ENCODE measurements at regions not wholly inside any gene's neighbourhood (a gene's known extent, or its start where the extent isn't known, plus 50 kb on each side); places are given as distances from the start of the nearest gene placed in this dataset.

DNA sequence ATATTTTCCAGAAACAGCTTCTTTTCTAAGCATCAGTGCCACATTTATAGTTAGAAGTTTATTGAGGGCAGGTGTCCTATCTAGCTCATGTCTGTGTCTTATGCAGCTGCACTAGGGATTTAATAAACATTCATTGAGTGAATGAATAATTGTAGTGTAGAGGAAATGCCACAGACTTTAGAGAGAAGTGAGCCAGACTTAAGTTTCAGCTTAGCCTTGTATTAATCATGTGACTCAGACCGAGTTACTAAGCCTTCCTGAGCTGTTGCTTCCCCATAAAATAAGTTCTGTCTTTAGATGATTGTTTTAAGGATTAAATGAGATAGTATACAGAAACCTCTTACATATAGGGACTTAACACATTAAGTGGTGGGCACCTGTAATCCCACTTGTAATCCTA, 236.1 kb upstream of the DDHD1 start:
- Histone ChIP-seq H3K27me3 (replicated peaks) (no peaks in the 10 kb centered on the region), H3K27ac (no peak overlapping the region), H3K36me3 (replicated peaks) (no peaks in the 10 kb centered on the region), H3K4me3 (ENCODE audit: low read depth, low read length) (no peak overlapping the region)
- DNase-seq = no peak
- TF ChIP-seq, protein P1, sequence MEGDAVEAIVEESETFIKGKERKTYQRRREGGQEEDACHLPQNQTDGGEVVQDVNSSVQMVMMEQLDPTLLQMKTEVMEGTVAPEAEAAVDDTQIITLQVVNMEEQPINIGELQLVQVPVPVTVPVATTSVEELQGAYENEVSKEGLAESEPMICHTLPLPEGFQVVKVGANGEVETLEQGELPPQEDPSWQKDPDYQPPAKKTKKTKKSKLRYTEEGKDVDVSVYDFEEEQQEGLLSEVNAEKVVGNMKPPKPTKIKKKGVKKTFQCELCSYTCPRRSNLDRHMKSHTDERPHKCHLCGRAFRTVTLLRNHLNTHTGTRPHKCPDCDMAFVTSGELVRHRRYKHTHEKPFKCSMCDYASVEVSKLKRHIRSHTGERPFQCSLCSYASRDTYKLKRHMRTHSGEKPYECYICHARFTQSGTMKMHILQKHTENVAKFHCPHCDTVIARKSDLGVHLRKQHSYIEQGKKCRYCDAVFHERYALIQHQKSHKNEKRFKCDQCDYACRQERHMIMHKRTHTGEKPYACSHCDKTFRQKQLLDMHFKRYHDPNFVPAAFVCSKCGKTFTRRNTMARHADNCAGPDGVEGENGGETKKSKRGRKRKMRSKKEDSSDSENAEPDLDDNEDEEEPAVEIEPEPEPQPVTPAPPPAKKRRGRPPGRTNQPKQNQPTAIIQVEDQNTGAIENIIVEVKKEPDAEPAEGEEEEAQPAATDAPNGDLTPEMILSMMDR (IDR thresholded peaks at IDR 0.05; ENCODE audit: low read depth, low read length, missing control alignments) = no peak
- in situ Hi-C loops (cut with HindIII; ENCODE audit: low pct_ligation_motif_present, low sequenced_read_pairs) = no loop called here

DNA sequence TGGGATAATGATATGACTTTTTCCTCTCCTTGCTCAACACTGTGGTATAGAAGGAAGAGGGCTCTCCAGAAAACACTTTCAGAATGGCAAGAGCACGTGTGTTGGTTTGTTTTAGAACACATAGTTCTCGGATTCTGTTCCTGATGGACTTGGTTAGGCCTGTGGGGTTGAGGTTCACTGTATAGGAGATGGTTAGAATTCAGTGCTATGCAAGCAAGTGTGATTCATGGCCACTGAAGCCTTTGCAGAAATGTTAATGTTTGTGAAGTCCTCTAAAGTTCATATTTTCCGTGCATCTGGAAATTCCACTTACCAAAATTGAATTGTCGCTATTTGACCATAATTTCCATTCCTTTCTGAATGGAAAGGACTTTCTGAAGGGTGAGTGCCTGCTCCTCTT, 233.2 kb upstream of the DDHD1 start:
- Histone ChIP-seq H3K4me3 (ENCODE audit: low read depth, low read length) (no peak overlapping the region), H3K36me3 (replicated peaks) (no peaks in the 10 kb centered on the region), H3K27me3 (replicated peaks) (no peaks in the 10 kb centered on the region), H3K27ac (no peak overlapping the region)
- TF ChIP-seq, protein P1 (IDR thresholded peaks at IDR 0.05; ENCODE audit: low read depth, low read length, missing control alignments) = no peak
- in situ Hi-C loops (cut with HindIII; ENCODE audit: low pct_ligation_motif_present, low sequenced_read_pairs) = no loop called here
- DNase-seq = no peak

DNA sequence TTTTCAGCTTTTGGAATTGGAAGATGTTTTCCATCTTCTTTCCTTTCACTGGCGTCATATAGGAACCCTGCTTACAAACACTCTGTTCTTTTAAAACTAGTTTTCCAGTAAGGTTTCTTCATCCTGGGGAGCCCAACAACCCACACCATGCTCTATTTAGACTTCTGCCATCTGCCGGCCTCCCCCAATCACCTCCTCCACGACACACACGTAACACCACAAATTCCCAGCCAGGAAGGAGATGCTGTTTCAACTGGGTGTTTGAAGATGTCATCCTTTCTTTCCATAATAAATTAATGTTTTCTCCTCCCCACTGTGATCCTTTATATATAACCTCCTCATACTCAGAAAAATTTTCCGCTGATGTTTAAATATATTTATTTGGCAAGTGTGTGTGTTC, 231.4 kb upstream of the DDHD1 start:
- TF ChIP-seq, protein P1 (IDR thresholded peaks at IDR 0.05; ENCODE audit: low read depth, low read length, missing control alignments) = no peak
- no peaks in the 10 kb centered on the region for H3K36me3 ChIP-seq (replicated peaks)
- DNase-seq = no peak
- H3K27ac ChIP-seq = no peak overlapping the region
- H3K27me3 ChIP-seq (replicated peaks) = no peaks in the 10 kb centered on the region
- H3K4me3 ChIP-seq (ENCODE audit: low read depth, low read length) = no peak overlapping the region
- in situ Hi-C loops (cut with HindIII; ENCODE audit: low pct_ligation_motif_present, low sequenced_read_pairs) = no loop called here

DNA sequence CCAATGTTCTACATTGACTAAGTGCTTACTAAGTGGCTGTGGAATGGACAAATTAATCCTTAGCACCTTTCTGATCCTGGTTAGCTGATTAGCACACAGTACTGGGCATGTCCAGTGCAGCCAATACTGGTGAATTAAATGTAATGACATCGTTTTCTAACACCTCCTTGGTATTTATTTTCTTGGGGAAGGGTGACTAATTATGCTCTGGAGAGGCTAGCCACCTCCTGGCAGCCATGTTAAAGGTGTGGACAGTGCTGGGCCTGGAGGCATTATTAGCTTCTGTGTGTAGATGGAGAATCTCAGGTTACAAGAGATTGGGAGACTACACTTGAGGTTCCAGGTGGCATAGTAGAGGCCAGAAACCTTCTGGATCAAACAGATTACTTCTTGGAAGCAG, 230.9 kb upstream of the DDHD1 start:
- in situ Hi-C loops (cut with HindIII; ENCODE audit: low pct_ligation_motif_present, low sequenced_read_pairs) = no loop called here
- Histone ChIP-seq H3K36me3 (replicated peaks) (no peaks in the 10 kb centered on the region), H3K27me3 (replicated peaks) (no peaks in the 10 kb centered on the region), H3K27ac (no peak overlapping the region), H3K4me3 (ENCODE audit: low read depth, low read length) (no peak overlapping the region)
- DNase-seq = no peak
- TF ChIP-seq, protein P1 (IDR thresholded peaks at IDR 0.05; ENCODE audit: low read depth, low read length, missing control alignments) = no peak

DNA sequence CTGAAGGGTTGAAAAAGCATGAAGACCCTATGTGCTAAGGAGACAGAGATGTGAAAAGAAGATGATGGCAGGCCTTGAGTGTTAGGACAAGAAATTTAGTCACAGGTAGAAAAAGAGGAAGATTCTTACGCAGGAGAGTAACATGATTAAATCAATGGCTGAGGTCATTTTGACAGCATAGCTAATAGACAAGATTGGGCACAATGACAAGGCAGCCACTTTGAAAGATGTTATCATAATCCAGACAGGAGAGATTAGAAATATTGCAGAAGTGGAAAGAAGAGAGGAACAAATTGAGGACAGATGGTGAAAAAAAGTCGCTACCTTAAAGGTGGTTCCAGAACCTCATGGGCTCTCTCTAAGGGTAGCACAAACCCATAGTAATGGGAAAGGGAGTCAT, 228.8 kb upstream of the DDHD1 start:
- Histone ChIP-seq H3K4me3 (ENCODE audit: low read depth, low read length) (no peak overlapping the region), H3K27me3 (replicated peaks) (no peaks in the 10 kb centered on the region)

DNA sequence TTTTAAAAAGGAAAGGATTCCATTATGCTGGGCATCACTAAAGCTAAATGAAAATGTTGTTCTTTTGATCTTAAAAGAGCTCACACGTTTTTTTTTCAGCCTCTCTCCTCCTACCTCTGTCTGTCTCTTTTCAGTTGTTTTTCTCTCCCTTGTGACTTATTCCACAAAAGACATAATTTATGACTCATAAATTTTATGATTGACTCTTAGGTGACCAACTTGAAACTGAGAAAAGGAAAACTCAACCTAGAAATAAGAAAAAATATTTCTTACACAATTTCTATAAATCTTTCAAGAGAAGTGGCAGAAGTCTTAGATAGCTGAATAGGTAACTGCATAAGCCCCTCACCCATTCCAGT, 227.7 kb upstream of the DDHD1 start:
- Histone ChIP-seq H3K27me3 (replicated peaks) (no peaks in the 10 kb centered on the region), H3K27ac (no peak overlapping the region), H3K36me3 (replicated peaks) (no peaks in the 10 kb centered on the region), H3K4me3 (ENCODE audit: low read depth, low read length) (no peak overlapping the region)
- in situ Hi-C loops (cut with HindIII; ENCODE audit: low pct_ligation_motif_present, low sequenced_read_pairs) = no loop called here
- TF ChIP-seq, protein P1 (IDR thresholded peaks at IDR 0.05; ENCODE audit: low read depth, low read length, missing control alignments) = no peak
- no peak for DNase-seq

More for the DNA sequence above, 228.8 kb upstream of the DDHD1 start:
- H3K27ac ChIP-seq = no peak overlapping the region
- in situ Hi-C loops (cut with HindIII; ENCODE audit: low pct_ligation_motif_present, low sequenced_read_pairs) = no loop called here
- DNase-seq = no peak
- TF ChIP-seq, protein P1 (IDR thresholded peaks at IDR 0.05; ENCODE audit: low read depth, low read length, missing control alignments) = no peak
- no peaks in the 10 kb centered on the region for H3K36me3 ChIP-seq (replicated peaks)
